ENCODE measurements at regions not wholly inside any gene's neighbourhood (a gene's known extent, or its start where the extent isn't known, plus 50 kb on each side); places are given as distances from the start of the nearest gene placed in this dataset.

- no peak for TF ChIP-seq CTCF (IDR thresholded peaks at IDR 0.05; ENCODE audit: low read depth, low read length)
- no peak for DNase-seq (ENCODE audit: extremely low read depth, low read depth)
Measured at GRCh38 chr12:114287821-114288525, 118.0 kb downstream of the TBX5 start.

GRCh38 chr12:114286145-114286544, 119.8 kb downstream of the TBX5 start:
- no peak for DNase-seq (ENCODE audit: extremely low read depth, low read depth)
- no peak for TF ChIP-seq CTCF (IDR thresholded peaks at IDR 0.05; ENCODE audit: low read depth, low read length)

- no peak for DNase-seq (ENCODE audit: extremely low read depth, low read depth)
- no peak for TF ChIP-seq CTCF (IDR thresholded peaks at IDR 0.05; ENCODE audit: low read depth, low read length)
Measured at GRCh38 chr12:114285554-114285953, 120.4 kb downstream of the TBX5 start.

- no peak for DNase-seq (ENCODE audit: extremely low read depth, low read depth)
- no peak for TF ChIP-seq CTCF (IDR thresholded peaks at IDR 0.05; ENCODE audit: low read depth, low read length)
Measured at GRCh38 chr12:114284041-114284440, 121.9 kb downstream of the TBX5 start.

GRCh38 chr12:114275932-114276785, 129.8 kb downstream of the TBX5 start:
- no peak for DNase-seq (ENCODE audit: extremely low read depth, low read depth)

GRCh38 chr12:114275086-114275485, 130.9 kb downstream of the TBX5 start:
- DNase-seq (ENCODE audit: extremely low read depth, low read depth): no peak
- no peak for TF ChIP-seq CTCF (IDR thresholded peaks at IDR 0.05; ENCODE audit: low read depth, low read length)

More at GRCh38 chr12:114275932-114276785, 129.8 kb downstream of the TBX5 start:
- no peak for TF ChIP-seq CTCF (IDR thresholded peaks at IDR 0.05; ENCODE audit: low read depth, low read length)

- no peak for TF ChIP-seq CTCF (IDR thresholded peaks at IDR 0.05; ENCODE audit: low read depth, low read length)
- DNase-seq (ENCODE audit: extremely low read depth, low read depth): no peak
Measured at GRCh38 chr12:114274131-114274530, 131.8 kb downstream of the TBX5 start.
